Choroid plexus epithelial cell (primary cell): ENCODE measurements at regions not wholly inside any gene's neighbourhood (a gene's known extent, or its start where the extent isn't known, plus 50 kb on each side); places are given as distances from the start of the nearest gene placed in this dataset.

Experiments
- DNase-seq: peaks from one replicate; pipeline ENCODE4 v3.0.0-alpha.2; 2010; ENCODE audit warnings: low read depth
- H3K4me3 ChIP-seq: 2 replicates; pipeline ENCODE4 v1.5.1; 2011; ENCODE audit warnings: low read depth, mild to moderate bottlenecking, control low read depth, low read length, moderate library complexity
- TF ChIP-seq, protein P1 (sequence below): conservative IDR thresholded peaks from 2 replicates; pipeline ENCODE4 v1.5.1; 2011; ENCODE audit warnings: low read depth, mild to moderate bottlenecking, control low read depth, inconsistent platforms, low read length, moderate library complexity

DNA sequence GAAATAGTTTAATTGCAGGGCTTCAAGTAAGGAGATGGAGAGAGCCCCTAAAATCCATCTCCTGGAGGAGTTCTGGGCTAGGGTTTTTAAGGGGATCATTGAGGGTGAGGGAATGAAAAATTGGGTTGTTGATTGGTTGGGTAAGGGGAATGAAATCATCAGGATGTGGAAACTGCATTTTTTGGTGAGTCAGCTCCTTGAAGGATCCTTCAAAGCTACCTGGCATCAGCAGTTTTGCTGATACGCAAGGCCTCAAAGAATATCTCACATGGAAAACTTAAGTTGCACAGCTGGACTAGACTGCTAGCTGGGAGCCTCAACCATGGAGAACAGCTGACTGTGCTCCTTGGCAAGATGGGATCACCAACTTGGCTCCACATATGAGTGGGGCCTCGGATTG is 136.7 kb downstream of the FGF10 start:
- no peak overlapping the region for H3K4me3 ChIP-seq
- TF ChIP-seq, protein P1, sequence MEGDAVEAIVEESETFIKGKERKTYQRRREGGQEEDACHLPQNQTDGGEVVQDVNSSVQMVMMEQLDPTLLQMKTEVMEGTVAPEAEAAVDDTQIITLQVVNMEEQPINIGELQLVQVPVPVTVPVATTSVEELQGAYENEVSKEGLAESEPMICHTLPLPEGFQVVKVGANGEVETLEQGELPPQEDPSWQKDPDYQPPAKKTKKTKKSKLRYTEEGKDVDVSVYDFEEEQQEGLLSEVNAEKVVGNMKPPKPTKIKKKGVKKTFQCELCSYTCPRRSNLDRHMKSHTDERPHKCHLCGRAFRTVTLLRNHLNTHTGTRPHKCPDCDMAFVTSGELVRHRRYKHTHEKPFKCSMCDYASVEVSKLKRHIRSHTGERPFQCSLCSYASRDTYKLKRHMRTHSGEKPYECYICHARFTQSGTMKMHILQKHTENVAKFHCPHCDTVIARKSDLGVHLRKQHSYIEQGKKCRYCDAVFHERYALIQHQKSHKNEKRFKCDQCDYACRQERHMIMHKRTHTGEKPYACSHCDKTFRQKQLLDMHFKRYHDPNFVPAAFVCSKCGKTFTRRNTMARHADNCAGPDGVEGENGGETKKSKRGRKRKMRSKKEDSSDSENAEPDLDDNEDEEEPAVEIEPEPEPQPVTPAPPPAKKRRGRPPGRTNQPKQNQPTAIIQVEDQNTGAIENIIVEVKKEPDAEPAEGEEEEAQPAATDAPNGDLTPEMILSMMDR: no peak
- no peak for DNase-seq

DNA sequence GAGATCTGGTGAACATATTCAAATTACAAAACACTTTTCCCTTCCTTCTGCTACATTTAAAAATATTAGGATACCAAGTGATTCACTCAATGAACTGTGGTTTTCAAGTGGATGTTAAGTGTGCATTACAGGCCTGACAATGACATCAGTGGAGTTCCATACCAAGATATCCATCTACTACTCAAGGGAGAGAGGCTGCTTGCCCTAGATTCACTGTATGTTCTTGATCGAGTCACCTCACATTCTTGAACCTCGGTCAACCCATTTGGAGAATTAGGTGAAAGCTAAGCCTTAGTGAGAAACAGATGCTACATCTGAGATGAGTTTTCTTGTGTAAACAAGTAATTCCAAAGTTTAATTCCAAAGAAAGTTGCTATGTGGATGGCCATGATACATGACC is 142.2 kb downstream of the FGF10 start:
- TF ChIP-seq, protein P1: no peak
- H3K4me3 ChIP-seq: no peak overlapping the region
- DNase-seq: no peak

DNA sequence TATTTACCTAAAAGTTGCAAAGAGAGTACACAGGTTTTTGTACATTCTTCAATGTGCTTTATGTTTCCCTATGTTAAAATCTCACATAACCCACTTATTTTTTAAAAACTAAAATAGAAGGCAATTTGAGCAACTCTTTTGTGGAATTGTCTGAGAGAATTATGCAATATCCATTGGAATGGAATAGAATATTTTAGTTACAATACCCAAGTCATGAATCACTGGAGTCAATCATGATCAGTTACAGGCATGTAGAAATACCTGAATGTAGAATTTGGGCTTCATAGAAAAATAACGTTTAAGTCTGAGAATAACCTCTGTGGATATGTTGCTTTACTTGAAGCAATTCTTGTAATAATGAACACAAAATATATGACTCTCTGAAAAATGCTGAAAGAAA is 143.3 kb downstream of the FGF10 start:
- H3K4me3 ChIP-seq: no peak overlapping the region
- no peak for DNase-seq
- TF ChIP-seq, protein P1: no peak

GRCh38 chr5:44242791-44243190 is 146.4 kb downstream of the FGF10 start:
- TF ChIP-seq, protein P1: no peak
- DNase-seq: no peak
- no peak overlapping the region for H3K4me3 ChIP-seq

DNA sequence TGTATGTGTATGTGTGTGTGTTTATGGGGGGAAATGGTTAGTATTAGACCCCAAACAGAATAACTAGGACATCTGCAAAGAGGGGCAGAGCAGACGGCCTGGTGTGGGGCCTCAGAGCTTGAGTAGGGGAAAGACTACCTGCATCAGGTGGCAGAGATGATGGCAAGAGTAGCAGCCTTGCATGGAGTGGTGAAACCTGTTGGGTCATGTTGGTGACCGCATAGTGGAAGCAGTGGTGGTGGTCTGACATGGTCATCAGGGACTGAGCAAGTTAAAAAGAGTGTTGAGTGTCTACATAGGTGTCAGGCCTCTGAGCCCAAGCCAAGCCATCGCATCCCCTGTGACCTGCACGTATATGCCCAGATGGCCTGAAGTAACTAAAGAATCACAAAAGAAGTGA is 153.2 kb downstream of the FGF10 start:
- DNase-seq: no peak
- TF ChIP-seq, protein P1: no peak
- H3K4me3 ChIP-seq: no peak overlapping the region

GRCh38 chr5:44233691-44234090 is 155.5 kb downstream of the FGF10 start:
- TF ChIP-seq, protein P1: no peak
- H3K4me3 ChIP-seq: no peak overlapping the region

DNA sequence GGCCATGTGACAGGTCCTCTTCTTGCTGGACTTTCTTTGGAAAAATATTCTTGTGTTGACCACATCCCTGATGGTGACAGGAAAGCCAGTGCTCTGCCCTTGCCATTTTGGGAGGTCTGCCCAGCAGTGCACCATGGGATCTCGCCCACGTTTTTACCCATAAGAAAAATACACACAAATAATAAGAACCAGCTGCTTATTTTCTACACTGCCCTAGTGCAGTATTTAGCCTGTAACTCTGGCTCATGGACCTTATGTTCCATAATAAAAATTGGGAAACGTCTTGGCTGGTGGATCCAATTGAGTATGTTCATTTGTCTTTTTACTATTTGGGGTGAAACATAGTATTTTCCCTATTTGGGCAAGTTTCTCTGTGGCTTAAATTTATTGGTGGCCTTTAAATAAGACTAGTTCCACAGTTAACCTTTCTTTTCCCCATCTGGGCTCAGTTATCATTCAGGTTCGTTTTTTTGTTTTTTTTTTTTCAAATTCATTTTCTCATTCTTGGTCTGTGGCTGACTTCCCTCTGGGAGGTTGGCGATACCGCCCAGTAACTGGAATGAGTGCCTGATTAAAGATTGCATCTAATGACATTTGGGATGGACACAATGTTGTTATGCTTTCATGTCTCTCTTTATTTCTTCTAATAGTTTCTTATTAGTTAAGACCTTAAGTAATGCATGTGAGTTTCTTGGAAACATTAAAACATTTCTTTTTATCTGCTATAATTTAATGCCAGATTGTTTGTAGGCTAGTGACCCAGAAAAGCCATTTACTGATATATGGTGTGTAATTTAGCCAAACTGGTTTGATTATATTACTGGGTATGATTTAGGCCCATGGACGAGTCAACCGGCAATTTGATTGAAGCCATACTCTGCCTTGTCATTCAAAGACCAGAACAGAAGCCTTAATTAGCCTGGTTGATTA is 163.7 kb downstream of the FGF10 start:
- no peak for DNase-seq
- H3K4me3 ChIP-seq: no peak overlapping the region
- TF ChIP-seq, protein P1: no peak

More at GRCh38 chr5:44233691-44234090, 155.5 kb downstream of the FGF10 start:
- DNase-seq: no peak
